Panc1 (cell line): ENCODE measurements at regions not wholly inside any gene's neighbourhood (a gene's known extent, or its start where the extent isn't known, plus 50 kb on each side); places are given as distances from the start of the nearest gene placed in this dataset.

Experiments
- CTCF ChIP-seq: fragments of 450-650 bp; IDR thresholded peaks from 2 replicates; pipeline ENCODE4 v1.5.1; 2017; ENCODE audit warnings: mild to moderate bottlenecking
- POLR2AphosphoS5 ChIP-seq: IDR thresholded peaks from 2 replicates; pipeline ENCODE4 v1.6.1; 2012; ENCODE audit warnings: mild to moderate bottlenecking, low read depth, low read length, moderate library complexity
- REST ChIP-seq, 2 experiments: IDR thresholded peaks; 2 replicates each; pipeline ENCODE4 v1.6.1; 2011 to 2012; ENCODE audit warnings: low read depth in 2 of 2, control low read depth in 1 of 2, low read length in 1 of 2, mild to moderate bottlenecking in 1 of 2, moderate library complexity in 1 of 2; ENCODE audit not compliant: insufficient read depth in 1 of 2
- SIN3A ChIP-seq: IDR thresholded peaks from 2 replicates; pipeline ENCODE4 v1.6.1; 2012; ENCODE audit warnings: low read depth, mild to moderate bottlenecking, low read length, moderate library complexity, borderline replicate concordance; ENCODE audit not compliant: insufficient read depth

GRCh38 chr1:218571491-218571890 is 226.4 kb downstream of the TGFB2 start:
- TF ChIP-seq CTCF: no peak
- TF ChIP-seq REST (IDR thresholded peaks at IDR 0.05; ENCODE audit: insufficient read depth in 1 of 2, low read depth in 2 of 2, low read length in 1 of 2): no peak
- TF ChIP-seq POLR2AphosphoS5: no peak
- no peak for TF ChIP-seq SIN3A
